CD4-positive, alpha-beta T cell treated with Interleukin-4 for 4 hours (primary cell): ENCODE measurements at regions not wholly inside any gene's neighbourhood (a gene's known extent, or its start where the extent isn't known, plus 50 kb on each side); places are given as distances from the start of the nearest gene placed in this dataset.
"Not testable (repeated sequence)": the region's sequence is repeated elsewhere in the genome, so short reads cannot be mapped to it uniquely, and the experiment has no call there.

Source experiments
- DNase-seq: peaks from one replicate; pipeline ENCODE4 v3.0.0-alpha.2; 2020

DNA sequence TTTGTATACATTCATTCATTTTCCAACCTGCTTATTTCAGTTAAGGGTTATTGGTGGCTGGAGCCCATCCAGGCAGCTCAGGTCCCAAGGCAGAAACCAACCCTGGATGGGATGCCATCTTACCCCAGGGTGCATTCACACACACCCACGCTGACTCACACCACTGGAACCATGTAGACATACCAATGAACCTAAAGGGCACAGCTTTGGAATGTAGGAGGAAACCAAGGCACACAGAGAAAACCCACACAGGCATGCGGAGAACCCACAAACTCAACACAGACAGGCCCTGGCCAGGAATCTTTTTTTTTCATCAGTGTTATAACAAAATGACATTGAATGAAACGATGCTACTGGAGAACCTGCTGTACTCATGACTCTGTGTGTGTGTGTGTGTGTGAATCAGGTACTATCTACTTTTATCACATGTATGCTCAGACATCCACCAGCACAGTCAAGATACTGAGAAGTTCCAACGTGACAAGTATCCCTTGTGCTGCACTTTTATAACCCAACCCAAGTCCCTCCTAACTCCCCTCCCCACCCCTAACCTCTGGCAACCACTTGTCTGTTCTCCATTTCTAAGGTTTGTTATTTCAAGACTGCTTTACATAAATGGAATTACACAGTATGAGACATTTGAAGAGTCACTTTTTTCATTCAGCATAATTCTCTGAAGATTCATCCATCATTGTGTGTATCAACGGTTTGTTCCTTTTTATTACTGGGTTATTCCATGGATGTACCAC is 286.8 kb upstream of the PLD5 start:
- DNase-seq = no peak

DNA sequence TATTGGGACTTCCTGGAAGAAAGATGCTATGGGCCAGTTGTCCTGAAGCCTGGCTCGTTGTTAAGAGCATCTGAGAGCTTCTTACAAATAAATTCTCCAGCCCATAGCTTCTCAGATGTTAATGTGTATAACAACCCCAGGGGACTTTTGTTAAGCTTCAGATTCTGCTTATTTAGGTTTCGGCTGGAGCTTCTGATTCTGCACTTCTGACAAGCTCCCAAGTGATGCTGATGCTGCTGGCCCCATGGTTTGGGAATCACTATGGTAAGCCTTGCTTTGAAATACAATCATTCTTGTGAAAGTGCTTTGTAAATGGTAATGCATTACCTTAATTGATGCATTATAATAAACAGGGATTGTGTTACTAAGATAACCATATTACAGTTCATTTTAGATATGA is 281.8 kb upstream of the PLD5 start:
- DNase-seq = no peak

DNA sequence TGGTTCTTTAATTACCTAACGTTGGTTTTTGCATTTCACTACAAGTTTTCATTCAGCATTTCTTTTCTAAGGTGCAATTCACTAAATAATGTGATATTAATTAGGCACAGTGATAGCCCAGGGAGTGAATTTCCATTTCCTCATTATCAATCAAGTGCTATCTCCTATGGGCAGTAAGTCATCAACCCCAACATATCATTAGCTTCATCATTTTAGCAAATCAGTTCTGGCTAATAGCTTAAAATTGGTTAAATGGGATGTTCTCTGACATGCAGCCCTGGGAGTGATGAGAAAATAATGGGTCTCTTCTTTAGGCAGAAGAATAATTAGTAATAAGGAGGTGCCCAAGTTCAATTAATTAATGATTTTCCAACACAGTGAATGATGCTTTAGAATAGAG is 280.9 kb upstream of the PLD5 start:
- not testable (repeated sequence) for DNase-seq

DNA sequence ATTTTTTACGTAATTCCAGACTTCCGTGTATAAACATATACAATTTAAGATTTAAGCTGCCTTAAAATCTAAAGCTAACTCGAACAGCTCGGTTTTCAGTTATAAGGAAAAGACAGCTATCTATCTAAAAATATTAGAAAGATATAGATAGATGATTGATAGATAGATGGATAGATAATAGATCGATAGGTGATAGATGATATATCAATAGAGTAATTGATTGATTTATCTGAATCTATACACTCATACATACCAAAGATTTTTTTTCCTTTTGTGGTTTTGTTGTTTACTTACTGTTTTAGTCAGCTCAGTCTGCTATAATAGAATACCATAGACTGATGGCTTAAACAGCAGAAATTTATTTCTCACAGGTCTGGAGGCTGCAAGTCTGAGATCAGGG is 278.5 kb upstream of the PLD5 start:
- DNase-seq = no peak

DNA sequence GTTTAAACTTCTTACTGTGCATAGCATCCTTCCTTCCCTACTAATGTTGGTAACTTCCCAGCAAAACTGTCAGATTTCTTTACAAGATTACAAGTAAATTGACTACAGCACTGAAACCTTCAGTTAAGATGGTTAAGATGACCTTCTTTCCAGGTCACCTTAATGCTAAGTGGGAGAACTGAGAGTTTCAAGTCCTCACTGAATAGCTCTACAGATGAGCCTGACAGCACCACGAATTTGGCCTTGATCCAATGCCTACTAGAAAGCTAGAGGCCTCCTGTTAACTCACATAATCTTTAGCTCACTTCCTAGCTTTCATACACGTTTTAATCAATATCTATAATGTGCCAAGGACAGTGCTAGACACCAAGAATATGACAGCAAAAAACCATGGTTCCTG is 276.0 kb upstream of the PLD5 start:
- no peak for DNase-seq

DNA sequence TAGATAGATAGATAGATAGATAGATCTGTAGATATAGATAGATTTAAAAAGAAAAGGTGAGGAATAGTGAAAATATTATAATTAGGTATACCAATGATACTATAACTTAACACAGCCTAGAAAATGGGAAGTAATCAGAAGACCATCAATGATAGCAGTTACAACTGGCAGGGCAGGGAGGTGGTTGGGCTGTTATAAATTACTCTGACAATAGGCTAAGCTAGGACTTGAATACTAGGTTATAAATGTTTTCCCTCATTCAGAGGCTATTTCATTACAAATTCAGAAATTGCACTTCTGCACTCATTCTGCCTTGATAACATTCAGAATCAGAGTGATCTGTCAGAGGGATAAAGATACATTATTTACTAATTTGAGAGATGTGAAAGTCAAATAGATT is 273.4 kb upstream of the PLD5 start:
- no peak for DNase-seq

DNA sequence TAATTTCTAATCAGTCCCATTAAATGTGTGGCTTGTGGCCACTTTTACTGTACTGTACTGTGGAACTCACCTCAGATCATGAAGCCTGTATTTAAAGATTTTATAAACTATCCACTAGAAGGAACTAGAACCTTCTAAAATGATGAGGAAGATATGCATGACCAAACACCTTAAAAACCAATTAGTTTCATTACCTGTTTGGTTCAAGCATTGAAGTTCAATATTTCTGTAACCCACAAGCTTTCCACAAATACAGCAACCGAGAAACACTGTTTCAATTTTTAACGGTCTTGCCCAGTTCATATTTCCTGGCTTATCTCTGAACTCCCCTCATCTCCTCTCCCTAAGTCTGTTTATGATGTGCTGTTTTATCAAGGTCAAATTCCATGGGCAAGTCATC is 264.3 kb upstream of the PLD5 start:
- DNase-seq = no peak

DNA sequence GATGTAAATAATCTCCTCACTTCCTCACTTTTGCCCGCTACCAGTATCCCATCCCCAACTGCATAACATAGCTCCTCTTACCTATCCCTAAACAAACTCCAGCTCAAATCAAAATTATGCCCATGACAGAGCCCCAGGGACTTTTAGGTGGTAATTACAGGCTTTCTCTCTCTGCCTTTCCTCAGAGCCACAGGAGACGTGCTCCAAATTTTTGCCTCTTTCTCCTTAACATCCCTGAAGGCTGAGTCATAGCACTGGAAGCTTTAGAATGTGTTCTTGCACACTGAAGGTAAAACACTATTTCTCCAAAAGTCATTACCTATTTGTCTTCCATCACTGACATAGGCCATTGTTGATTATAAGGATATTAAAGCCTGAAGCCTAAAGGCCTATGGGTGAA is 263.5 kb upstream of the PLD5 start:
- no peak for DNase-seq

DNA sequence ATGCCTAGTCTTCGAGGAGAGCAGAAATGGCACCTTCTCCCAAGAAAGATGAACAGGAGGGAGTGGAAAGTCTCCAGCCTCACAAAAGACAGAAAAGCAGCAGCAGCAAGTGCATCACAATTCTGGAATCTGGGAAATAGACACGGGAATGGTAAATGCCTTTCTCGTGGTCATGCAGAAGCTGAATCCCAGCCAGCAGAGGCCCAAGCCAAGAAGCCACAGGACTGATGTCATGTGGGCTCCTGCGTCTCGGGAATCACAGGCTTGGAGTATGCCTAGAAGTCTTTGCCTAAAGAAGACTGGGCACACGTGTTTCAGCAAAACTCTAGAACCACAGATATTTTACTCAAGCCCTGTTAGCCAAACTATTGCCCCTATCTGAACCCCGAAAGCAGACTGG is 260.3 kb upstream of the PLD5 start:
- DNase-seq = no peak

DNA sequence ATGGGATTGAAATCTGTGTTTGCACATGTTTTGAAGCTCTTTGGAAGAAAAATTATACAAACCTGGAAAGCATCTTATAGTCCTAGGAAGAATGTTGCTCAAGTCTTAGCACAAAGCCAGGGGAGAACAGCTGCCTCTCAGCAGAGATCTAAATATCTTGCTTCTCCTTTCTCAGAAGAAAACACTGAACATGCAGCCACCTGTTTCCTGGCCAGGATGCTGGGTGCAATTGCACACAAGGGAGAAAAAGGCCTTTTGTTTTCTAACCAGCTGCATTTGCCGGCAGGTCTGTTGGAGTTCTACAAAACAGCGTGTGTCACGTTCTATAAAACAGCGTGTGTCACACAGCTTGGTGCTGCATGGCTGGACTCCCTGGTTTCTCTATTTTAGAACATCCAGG is 259.6 kb upstream of the PLD5 start:
- DNase-seq = no peak

DNA sequence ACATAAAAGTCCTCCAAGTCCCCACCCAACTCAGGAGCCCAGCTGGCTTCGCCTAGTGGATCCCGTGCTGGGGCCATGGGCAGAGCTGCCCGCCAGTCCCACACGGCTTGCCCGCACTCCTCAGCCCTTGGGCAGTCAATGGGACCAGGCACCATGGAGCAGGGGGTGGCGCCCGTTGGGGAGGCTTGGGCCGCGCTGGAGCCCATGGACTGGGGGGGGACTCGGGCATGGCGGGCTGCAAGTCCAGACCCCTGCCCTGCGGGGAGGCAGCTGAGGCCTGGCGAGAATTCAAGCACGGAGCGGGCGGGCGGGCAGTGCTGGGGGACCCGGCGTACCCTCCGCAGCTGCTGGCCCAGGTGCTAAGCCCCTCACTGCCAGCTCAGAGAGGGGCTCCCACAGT is 249.8 kb upstream of the PLD5 start:
- DNase-seq = no peak

DNA sequence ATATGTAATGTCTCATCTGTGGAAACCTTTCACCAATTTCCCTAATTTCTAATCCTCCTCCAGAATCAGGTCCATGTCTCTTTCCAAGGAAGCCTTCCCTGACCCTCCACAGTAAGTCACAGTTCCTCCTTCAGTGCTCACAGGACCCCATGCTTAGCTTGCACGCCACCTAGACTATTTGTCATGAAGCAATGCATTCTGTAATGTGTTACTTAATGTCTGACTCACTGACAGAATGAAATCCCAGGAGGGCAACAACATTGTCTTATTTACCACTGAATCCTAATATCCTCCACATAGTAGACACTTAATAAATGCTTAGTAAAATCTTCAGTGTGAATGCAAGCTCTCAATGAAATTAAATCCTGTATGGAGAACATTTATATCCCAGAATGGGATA is 245.9 kb upstream of the PLD5 start:
- DNase-seq = no peak

DNA sequence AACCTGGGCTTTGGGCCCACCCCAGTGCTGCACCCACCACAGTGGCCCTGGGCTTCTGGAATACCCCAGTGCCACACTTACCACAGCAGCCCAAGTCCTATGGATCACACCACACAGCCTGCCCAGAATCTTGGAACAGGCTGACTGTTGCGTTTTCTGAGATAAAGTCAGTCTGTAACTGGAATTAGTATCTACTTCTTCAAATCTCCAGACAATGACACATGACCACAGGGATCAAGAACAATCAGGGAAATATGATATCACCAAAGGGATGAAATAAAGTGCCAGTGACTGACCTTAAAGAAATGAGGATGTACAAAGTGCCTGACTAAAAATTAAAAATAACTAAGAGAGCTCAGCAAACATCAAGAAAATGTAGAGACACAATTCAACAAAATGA is 239.7 kb upstream of the PLD5 start:
- DNase-seq = no peak

DNA sequence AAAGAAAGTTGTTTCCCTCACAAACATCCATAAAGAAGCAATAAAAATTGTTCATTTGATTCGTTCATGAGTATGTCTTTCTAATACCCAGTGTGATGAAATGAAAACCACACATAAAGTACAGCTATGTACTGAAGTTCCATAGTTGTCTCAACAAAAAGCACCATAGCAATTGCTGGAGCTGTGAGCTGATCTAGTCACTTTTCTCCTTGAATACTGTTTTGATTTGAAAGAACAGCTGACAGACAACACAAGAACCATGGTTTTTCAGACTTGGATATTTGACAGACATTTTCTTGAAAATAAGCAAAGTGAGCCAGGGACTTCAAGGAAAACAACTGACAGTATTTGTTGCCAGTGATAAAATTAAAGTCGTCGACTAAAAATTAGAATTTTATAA is 237.1 kb upstream of the PLD5 start:
- DNase-seq = no peak

DNA sequence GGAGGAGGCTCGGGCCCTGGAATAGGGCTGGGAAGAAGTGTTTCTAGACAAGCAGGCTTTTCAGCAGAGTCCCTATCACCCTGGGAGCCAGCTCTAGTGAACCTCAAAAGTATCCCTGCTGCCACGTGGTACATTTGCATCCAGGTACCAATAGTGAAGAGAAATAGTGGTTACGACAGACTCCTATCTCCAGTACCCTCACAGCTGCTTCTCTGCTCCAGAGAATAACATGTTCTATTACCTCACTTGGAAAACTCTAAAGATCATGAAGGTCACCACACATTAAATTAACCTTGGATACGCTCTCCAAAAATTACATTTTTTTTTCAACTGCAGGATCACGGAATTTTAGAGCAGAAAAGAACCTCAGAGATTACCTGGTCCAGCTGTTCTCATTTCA is 230.4 kb upstream of the PLD5 start:
- DNase-seq = no peak

DNA sequence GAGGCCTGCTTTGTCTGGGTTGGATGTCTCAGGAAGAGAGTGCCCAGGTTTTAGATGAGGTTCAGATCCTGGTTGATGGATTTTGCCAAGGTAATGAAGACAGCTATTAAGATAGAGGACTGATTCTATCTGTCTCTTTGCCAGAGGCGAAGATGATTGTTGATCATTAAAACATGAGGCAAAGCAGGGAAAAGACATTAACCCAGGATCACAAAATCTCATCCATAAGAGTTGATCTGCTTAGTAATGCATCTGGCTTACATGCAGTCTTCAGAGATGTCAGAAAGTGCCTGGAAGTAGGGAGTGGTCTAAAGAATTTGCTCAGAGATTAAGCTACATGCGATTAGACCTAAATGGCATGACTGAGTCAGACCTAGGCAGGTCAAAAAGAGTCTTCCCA is 229.6 kb upstream of the PLD5 start:
- no peak for DNase-seq

DNA sequence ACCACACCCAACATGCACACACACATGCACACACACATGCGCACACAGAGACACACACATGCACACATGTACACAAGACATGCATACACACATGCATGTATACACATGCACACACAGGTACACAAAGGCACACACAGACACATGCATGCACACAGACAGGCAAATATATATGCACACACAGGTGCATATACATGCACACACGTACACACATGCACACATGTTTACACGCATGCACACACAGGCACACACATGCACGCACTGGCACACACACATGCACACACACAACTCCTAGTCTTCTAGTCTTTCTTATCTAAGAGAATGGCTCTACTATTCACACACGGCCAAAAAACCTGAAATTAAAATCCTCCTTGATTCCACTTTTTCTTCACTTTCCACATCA is 222.7 kb upstream of the PLD5 start:
- DNase-seq = no peak

DNA sequence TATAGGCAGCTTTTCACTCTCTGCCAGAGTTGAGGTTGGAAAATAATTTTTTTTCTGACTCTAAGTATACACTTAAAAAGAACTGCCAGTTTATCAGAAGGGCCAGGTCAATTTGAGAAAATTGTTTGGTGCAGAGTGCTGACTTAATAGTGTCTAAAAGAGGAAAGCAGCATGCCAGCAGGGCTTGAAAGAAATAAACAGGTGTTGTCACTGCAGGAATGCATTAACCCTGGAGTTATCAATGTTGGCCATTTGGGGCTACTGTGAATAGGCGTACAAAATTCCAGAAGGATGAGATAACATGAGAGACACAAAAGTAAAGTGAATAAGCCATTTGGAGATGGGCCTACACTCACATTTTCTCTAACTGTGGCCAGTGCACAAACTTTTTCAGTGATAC is 220.6 kb upstream of the PLD5 start:
- DNase-seq = no peak

DNA sequence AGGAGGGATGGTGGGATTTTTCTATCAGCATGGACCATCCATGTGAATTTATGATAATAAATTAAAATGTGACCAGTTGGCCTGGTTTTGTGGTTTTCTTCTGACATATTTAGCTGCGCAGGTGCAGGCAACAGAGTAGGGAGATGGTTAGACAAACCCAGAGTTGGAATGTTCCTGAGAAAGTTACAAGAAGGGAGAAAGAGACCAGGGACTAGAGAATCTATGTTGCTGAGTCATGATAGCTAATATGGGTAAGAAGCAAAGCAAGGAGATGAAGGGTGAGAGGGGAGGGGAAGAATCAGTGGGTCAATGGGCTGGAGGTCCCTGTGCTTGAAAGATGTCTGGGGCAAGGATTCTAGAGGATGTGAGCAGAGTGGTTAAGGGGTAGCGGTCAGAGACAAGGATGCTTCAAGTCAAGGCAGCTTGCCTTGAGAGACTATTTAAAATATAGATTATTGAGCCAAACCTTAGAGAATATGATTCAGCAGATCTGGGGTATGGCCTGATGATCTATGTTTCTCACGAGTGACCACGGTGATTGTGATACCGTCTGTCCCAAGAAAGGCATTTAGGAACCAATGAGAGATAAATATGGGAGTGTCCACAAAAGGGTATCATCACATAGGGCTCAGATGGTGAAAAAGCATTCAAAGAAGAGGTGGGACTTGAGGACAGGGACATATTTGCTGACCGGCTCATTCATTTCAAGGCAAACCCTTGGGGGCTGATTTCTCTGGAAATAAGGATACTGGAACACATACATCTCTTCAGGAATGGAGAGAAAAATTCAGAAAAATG is 219.7 kb upstream of the PLD5 start:
- DNase-seq = no peak

DNA sequence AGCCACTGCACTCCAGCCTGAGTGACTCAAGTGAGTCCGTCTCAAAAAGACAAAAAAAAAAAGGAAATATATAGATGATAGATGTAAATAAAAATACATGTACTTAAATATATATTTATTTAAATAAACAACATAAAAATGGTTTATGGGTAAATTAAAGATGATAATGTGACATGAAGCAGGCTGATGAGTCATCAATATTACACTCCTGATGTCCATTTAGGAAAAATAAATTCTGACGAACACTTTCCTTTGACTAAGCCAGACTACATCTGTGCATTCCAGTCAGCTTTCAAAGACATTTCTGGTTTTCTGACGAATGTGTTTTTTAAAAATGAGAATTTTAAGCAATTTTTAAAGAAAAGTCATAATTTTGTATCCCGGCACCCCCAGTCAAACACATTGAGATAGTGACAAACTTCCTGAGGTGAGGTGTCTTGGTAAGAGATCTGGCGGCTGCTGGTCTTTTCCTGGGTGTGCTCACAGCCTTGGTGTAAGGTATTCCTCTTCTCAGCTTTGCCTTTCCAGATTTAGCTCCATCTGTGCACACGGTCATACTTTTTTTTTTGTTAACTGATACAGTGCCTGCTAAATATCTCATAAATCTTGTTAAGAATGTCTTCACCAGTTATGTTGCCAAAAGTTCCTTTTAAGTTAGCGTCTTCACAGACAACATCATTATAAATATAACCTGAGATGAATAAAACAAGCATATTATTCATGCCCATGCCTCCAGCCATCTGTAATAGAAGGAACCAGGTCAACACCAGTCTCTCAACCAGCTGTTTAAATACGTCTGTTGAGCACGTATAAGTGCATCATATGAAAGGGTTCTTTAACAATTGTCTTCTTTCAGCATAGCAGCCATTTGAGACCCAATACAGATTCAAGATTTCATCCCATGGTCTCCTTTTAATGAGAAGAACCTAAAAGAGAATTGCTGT is 214.5 kb upstream of the PLD5 start:
- DNase-seq = no peak

DNA sequence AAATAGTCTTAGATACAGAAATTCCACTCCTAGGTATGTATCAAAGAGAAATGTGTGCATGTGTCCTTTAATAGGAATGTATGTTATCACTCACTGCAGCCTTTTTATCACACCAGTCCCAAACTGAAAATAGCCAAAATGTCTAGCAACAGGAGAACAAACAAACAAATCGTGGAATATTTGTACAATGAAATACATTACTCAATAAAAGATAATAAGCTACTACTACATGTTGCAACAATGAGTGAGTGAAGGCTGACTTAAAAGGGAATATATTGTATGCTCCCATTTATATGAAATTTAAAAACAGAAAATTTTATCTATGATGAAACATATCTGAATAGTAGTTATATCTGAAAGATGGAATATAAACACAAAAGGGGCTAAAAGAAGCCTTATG is 212.1 kb upstream of the PLD5 start:
- DNase-seq = no peak

DNA sequence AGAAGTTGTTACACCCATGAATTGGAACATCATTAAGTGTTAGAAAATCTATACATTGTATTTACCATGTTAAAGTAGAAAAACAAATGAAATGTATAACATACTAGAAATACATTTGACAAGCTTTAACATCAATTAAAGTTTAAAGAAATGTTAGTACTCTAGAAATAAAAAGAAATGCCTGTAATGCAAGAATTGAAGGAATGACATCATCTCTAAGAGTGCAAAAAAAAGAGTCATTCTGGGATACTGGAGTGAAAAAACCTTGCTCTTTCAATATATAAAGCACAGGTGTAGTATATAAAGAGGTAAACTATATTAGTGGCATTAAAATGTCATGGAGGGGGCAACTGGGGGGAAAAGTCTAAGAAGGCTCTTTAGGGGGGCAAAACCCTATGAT is 210.8 kb upstream of the PLD5 start:
- DNase-seq = no peak

DNA sequence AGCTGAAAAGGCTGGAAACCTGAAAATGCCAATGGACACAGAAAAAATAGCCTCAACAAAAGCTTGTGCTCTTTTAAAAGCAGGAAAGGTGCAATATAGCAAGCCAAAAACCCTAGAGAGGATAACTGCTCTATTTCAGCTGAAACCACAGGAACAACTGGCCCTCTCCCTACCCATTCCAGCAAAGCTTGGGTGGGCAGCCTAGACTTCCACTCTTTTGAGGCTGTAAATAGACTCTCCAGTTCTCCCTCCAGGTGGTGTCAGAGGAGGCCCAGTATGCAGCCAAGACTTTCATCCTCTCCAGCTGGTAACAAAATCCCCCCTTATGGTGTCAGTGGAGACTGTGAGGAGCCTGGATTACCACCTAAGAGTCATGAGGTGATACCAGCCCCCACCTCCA is 206.9 kb upstream of the PLD5 start:
- no peak for DNase-seq

DNA sequence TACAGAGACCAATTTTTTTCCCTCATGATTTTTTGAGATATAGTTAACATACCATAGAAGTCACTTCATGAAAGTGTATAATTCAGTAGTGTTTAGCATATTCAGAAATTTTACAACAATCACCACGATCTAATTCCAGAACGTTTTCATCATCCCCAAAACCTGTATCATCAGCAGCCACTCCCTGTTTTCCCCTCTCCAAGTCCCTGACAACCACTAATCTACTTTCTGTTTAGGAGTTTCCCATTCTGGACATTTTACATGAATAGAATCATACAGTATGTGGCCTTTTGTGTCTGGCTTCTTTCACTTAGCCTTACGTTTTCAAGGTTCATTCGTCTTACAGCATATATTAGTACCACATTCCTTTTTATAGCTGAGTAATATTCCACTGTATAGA is 204.2 kb upstream of the PLD5 start:
- no peak for DNase-seq
